Muscle of leg (tissue), 3 donors: ENCODE measurements at regions not wholly inside any gene's neighbourhood (a gene's known extent, or its start where the extent isn't known, plus 50 kb on each side); places are given as distances from the start of the nearest gene placed in this dataset.

Experiments used
- DNase-seq: peaks from one replicate; pipeline ENCODE4 v3.0.0; 2013
- H3K27ac ChIP-seq: one replicate; pipeline ENCODE4 v1.5.1; 2013; ENCODE audit warnings: mild to moderate bottlenecking, low read length, control low read depth
- H3K27me3 ChIP-seq: one replicate; pipeline ENCODE4 v1.6.1; 2013; ENCODE audit warnings: low read length; ENCODE audit not compliant: control insufficient read depth, insufficient read depth
- H3K36me3 ChIP-seq: one replicate; pipeline ENCODE4 v1.6.1; 2013; ENCODE audit warnings: low read length; ENCODE audit not compliant: control insufficient read depth, insufficient read depth
- H3K4me1 ChIP-seq: one replicate; pipeline ENCODE4 v1.6.1; 2013; ENCODE audit warnings: low read length; ENCODE audit not compliant: control insufficient read depth, insufficient read depth
- H3K4me3 ChIP-seq: one replicate; pipeline ENCODE4 v1.5.1; 2013; ENCODE audit warnings: low read length, control low read depth
- H3K9me3 ChIP-seq: replicated peaks from 2 replicates; pipeline ENCODE4 v1.6.1; 2013; ENCODE audit warnings: low read depth, low read length; ENCODE audit not compliant: control insufficient read depth
- WGBS: methylation state at CpG from one replicate; pipeline ENCODE4 v1.1.5; 2013; ENCODE audit warnings: missing lambda C conversion rate; ENCODE audit not compliant: insufficient coverage; 5-methylcytosine and 5-hydroxymethylcytosine counted together

DNA sequence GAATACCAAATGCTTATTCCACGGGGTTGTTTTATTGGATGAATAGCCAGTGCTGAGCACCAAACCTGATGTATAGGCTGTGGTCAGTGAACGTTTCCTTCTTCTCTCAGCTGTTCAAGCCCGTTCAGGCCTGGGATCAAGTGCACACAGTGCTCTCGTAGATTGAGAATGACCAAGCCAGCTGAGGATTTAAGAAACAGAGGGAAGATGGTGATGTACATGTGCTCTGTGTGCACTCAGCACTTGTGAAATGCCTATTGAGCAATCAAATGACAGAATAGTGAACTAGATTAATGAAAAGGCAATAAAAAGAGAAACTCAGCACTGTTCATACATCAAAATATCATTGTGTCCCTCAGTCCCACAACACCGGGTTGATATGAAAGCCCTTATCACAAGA is 302.5 kb downstream of the BMPER start:
- H3K4me1 ChIP-seq, result peaks cover 8% of the 10 kb centered on the region
- H3K27me3 ChIP-seq, result no peaks in the 10 kb centered on the region
- no peak overlapping the region for H3K27ac ChIP-seq
- 71% methylated on average over 2 of the region's 5 CpGs for WGBS
- no peaks in the 10 kb centered on the region for H3K36me3 ChIP-seq
- H3K9me3 ChIP-seq, result no peaks in the 10 kb centered on the region
- no peak overlapping the region for H3K4me3 ChIP-seq
- no peak for DNase-seq

DNA sequence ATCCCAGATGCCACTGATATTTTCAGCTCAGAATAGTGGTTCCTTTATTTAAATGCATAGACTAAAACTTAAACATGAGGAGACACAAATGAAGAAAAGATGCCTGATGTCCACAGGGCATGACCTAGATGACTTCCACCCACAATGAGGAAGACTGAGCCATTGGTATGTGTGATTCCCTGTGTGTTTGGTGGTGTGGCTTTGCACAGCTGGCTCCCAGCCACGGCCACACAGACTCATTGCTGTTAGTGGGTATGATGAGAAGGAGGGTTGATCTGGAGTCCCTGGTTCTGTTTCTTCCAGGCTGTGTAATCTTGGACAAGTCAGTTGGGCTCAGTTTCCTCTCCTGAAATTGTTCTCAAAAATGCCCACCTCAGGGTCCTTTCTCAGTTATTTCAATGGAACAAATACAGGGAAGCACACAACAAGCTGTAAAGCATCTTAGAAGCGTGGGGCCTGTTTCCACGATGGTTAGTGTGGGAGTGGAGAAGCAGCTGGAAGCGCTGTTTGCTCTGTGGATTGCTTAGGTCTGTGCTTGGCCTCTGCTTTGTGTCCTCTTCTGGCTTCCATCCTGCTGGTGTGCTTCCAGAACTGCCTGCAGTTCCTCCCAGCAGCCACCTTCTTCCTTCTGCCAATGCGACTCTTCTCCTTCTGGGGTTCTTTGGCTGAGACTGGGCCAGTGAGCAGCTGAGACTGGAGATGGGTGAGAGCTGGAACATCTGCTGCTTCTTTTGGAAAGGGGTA is 303.7 kb downstream of the BMPER start:
- no CpG with 5 or more reads among the region's 5 CpGs for WGBS
- Histone ChIP-seq H3K4me1 (peaks cover 8% of the 10 kb centered on the region), H3K27me3 (no peaks in the 10 kb centered on the region), H3K27ac (no peak overlapping the region), H3K36me3 (no peaks in the 10 kb centered on the region), H3K9me3 (no peaks in the 10 kb centered on the region), H3K4me3 (no peak overlapping the region)
- peak; percentile 68 for DNase-seq

DNA sequence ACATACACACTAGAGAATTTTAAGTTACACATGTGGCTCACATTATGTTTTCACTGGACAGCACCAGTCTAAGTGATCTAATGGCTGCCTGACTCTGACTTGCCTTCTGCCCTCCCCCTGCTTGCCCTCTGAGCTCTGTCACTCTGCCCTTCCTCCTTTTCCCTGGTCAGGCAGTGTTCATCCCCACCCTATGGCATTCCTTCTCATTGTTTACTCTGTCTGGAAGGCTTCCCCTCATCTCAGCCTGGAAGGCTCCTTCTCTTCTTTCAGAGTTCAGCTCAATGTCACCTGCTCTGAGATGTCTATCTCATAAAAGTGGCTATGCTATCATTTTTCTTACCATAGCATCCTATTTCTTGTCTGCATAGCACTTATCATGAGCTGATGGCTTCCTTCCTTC is 305.7 kb downstream of the BMPER start:
- Histone ChIP-seq H3K4me1 (peaks cover 8% of the 10 kb centered on the region), H3K36me3 (no peaks in the 10 kb centered on the region), H3K4me3 (no peak overlapping the region), H3K27me3 (no peaks in the 10 kb centered on the region), H3K9me3 (no peaks in the 10 kb centered on the region), H3K27ac (no peak overlapping the region)
- DNase-seq, result no peak

DNA sequence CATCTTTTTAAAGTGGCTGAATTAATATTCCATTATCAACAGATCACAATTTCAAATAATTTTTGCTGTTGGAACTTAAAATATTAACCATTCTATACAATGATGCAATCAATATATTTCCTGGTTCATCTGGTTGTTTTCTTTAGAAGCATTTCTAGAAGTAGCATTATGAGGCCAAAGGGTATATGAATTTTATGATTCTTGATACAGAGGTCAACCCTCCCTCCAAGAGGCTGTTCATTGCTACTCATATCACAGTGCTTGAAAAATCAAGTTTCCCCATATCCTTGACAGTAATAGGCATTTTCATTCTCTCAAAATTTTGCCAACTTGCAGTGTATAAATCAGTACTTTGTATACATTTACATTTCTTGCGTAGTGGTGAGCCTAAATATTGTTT is 312.6 kb downstream of the BMPER start:
- Histone ChIP-seq H3K4me3 (no peak overlapping the region), H3K9me3 (no peaks in the 10 kb centered on the region), H3K4me1 (no peaks in the 10 kb centered on the region), H3K27ac (no peak overlapping the region), H3K27me3 (no peaks in the 10 kb centered on the region), H3K36me3 (no peaks in the 10 kb centered on the region)
- WGBS, result no CpG with 5 or more reads among the region's 1 CpG
- no peak for DNase-seq

DNA sequence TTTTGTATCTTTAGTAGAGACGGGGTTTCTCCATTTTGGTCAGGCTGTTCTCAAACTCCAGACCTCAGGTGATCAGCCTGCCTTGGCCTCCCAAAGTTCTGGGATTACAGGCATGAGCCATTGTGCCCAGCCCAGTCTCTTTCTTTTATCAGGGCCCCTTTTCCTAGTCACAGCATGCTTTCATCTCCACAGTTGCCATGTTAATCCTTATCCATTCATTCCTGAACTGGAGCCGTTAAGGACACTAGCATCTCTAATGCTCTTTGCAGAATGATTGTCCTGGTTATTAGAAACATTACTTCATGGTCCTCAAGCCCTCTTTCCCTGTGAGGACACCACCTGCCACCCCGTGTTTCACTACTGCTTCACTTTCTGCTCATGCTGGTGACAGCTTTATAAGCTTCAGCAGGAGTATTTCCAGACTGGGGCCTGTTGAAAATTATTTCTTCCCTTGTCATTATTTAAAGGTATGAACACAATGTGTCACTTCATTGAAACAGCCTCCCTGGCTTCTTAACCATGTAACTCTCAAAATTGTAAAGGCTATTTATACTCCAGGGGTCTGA is 313.9 kb downstream of the BMPER start:
- DNase-seq, result no peak

DNA sequence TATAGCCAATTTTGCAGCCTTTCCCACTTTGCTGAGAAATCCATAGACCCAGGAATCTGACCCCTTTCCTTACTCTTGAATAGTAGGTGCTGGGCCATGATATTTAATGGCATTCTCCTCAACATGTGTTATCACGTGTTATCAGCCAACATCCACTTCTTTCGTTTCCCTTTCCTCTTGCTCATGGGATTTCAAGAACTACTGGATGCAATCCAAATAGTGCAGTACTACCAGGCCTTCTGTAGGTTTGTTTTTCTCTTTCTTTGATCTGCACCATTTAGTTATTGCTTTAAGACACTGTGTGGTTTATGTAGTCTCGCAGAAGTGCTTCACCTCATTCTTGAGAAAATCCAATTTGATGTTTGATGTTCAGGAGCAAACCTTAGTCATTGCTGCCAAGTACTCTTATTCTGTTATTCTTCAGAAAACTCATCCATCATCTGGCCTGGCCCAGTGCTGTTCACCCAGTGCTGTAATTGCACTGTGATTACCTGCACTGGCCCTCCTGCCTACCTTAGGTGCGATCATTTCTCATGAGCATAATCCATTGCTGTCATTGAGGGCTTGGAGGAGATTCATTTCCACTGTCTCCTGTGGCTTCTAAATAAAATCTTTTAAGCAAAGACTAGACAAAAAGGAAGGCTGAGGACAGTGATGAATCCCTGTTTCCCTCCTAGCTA is 315.3 kb downstream of the BMPER start:
- H3K9me3 ChIP-seq, result no peaks in the 10 kb centered on the region
- H3K27me3 ChIP-seq, result no peaks in the 10 kb centered on the region
- H3K36me3 ChIP-seq, result no peaks in the 10 kb centered on the region
- 40% methylated on average over 1 of the region's 4 CpGs for WGBS
- DNase-seq, result no peak
- H3K4me3 ChIP-seq, result no peak overlapping the region
- H3K4me1 ChIP-seq, result no peaks in the 10 kb centered on the region
- H3K27ac ChIP-seq, result no peak overlapping the region

More for the DNA sequence above, 313.9 kb downstream of the BMPER start:
- H3K27ac ChIP-seq, result no peak overlapping the region
- 61% methylated on average over 2 of the region's 3 CpGs for WGBS
- H3K9me3 ChIP-seq, result no peaks in the 10 kb centered on the region
- H3K4me3 ChIP-seq, result no peak overlapping the region
- H3K4me1 ChIP-seq, result no peaks in the 10 kb centered on the region
- H3K36me3 ChIP-seq, result no peaks in the 10 kb centered on the region
- H3K27me3 ChIP-seq, result no peaks in the 10 kb centered on the region

DNA sequence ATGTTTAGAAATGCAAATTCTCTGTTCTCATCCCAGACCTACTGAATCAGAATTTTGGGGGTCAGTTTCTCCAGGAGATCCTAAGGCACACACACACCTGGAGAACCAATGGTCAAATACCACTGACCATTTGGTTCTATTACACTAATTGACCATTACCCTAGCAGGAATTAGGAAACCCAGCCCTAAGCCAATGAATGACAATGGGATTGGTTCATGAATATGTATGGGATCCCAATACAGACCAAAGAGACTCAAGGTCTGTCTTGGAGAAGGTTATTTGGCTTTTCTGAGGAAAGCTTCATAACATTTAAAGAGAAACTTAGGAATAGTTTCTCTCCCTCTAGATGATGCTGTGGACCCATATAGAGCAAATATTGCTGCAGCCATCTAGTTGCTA is 317.0 kb downstream of the BMPER start:
- no peak overlapping the region for H3K4me3 ChIP-seq
- no peaks in the 10 kb centered on the region for H3K36me3 ChIP-seq
- H3K27me3 ChIP-seq, result no peaks in the 10 kb centered on the region
- no peaks in the 10 kb centered on the region for H3K9me3 ChIP-seq
- no peak overlapping the region for H3K27ac ChIP-seq
- no peaks in the 10 kb centered on the region for H3K4me1 ChIP-seq
- DNase-seq, result no peak

DNA sequence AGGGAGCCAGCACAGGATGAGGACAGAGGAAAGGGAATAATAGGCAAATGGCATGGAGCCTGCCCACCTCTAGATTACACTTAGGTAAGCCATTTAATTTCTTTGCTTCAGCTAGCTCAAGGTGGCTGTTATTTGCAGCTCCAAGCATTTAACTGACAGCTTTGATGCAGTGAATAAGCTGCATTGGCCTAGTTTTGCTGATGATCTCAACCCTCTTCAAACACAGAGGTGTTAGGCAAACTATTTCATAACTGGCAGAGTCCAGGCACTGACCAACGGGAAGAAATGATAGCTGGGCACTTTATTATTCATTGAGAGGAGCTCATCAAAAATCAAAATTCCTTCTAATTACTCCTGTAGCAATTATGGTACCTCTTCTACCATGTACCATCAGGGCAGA is 317.4 kb downstream of the BMPER start:
- H3K27me3 ChIP-seq, result no peaks in the 10 kb centered on the region
- H3K36me3 ChIP-seq, result no peaks in the 10 kb centered on the region
- no peak overlapping the region for H3K4me3 ChIP-seq
- no peak overlapping the region for H3K27ac ChIP-seq
- DNase-seq, result no peak
- no peaks in the 10 kb centered on the region for H3K4me1 ChIP-seq
- no peaks in the 10 kb centered on the region for H3K9me3 ChIP-seq
- no CpG with 5 or more reads among the region's 1 CpG for WGBS

DNA sequence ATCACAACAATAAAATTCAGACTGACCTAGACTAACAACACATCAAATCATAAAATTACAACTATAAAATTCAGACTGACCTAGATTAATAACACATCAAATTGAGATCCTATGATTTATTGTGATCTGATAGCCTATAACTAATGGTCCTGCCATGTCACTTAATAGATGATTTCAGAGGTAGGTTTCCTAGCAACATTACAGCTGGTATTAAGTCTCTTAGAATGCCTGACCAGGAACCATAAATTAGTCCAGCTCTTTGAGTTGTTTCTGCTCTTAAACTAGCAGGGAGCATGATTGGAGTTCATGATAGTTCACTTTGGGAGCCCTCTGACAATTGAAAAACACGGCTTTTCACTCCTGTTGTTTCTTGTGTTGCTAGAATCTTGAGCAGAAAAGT is 318.9 kb downstream of the BMPER start:
- Histone ChIP-seq H3K27ac (no peak overlapping the region), H3K9me3 (no peaks in the 10 kb centered on the region), H3K27me3 (no peaks in the 10 kb centered on the region), H3K4me1 (no peaks in the 10 kb centered on the region), H3K36me3 (no peaks in the 10 kb centered on the region), H3K4me3 (no peak overlapping the region)
- DNase-seq, result no peak
- no CpG with 5 or more reads among the region's 1 CpG for WGBS

DNA sequence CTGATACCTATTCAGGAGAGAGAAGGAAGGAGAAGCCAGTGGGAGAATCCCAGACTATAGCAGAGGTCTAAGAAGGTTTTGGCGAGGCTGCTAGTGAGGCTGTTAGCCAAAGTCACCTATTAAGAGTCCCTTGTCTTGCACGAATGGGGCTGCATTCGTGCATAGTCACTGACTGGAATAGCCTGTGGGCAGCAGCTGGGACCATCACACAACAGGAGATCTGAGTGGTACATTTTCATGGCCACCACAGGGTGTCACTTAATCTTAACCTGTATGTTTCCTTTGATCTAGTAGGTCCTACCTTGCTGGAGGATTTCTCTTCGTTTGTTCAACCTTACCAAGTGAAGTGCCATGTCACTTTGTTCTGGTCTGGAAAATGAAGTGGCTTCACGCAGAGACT is 319.9 kb downstream of the BMPER start:
- Histone ChIP-seq H3K4me1 (no peaks in the 10 kb centered on the region), H3K27me3 (no peaks in the 10 kb centered on the region), H3K27ac (no peak overlapping the region), H3K9me3 (no peaks in the 10 kb centered on the region), H3K36me3 (no peaks in the 10 kb centered on the region), H3K4me3 (no peak overlapping the region)
- DNase-seq, result no peak
- 58% methylated on average over 4 of the region's 5 CpGs for WGBS
